ENCODE measurements at regions not wholly inside any gene's neighbourhood (a gene's known extent, or its start where the extent isn't known, plus 50 kb on each side); places are given as distances from the start of the nearest gene placed in this dataset.
"Not testable (repeated sequence)": the region's sequence is repeated elsewhere in the genome, so short reads cannot be mapped to it uniquely, and the experiment has no call there.

DNA sequence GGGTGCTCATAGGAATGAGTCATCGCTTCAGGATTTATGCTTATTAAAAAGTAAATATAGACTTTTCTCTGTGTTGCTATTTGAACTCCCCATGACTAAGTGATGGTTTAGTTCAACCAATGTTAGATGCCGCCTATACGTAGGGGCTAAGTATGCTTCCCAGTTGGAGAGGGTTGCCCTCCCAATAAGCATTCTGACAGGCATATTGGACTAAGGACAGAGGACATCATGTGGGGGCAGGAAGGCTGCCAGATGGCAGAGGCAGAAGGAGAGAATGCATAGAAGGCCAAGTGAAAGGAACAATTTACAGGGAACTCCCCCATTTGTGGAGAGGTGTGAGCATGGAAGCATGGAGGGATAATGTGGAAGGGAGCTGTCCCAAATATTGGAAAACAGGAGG, 318.4 kb upstream of the OBI1 start:
- no peak for DNase-seq

DNA sequence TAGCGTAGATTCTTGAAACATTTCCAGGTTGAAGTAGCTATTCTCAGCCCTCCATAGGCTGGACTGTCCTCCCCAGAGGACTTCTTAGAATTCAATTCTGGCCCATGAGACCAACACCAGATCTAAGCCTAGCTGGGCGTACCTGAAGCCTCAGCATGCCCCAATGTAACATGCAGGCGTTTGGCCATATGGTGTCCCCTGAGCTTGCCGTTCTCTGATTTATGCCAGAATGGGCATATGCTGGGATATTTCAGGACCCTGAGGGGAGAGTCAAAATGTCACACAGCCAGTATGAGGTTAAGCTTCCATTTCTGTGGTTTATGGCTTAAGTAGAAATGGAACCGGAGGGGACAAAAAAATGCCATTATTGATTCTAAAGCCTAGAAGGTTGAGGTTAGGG, 317.7 kb upstream of the OBI1 start:
- DNase-seq, result no peak

DNA sequence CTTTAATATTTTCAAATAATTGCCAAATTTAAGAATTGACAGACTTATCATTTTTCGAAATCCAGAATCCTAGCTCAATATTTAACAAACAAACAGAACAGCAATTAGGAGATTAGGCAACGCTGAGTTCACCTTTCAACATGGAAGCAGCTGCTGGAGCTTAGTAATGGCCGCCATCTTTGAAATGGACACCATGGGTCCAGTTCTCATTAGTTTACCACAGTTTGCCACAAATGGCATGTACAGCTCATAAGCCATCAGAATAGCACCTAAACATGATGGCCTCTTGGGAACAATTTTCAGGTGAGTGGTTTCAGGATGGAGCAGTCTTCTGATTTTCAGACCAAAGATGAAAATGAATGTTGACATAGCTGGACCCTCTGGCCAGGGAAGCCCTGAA, 313.6 kb upstream of the OBI1 start:
- no peak for DNase-seq

DNA sequence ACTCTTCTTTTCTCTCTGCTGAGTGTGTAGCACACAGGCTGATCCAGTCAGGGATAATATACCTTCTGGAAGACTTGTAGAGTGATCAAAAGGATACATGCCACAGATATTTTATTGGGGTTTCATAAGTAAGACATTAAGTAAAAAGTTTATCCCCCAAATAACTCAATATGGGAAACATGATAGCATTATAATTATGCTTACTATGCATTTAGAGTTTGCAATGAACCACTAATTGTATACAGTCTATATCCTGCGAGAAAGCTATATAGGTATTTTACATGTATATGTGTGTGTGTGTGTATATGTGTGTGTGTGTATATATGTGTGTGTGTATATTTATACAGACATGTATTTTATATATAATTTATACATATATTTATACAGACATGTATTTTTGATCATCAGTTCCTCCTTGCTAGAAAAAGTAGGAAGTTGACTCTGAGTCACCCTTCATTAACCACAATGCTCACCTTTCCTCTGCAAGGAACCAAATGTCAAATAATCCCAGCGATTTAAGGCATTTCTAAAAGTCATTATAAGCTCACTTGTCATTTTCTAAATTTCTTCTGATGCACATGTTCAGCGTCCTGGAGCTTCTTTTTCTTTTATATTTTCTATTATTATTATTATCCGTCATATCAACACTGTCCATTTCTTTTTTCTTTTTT, 312.5 kb upstream of the OBI1 start:
- no peak for DNase-seq

DNA sequence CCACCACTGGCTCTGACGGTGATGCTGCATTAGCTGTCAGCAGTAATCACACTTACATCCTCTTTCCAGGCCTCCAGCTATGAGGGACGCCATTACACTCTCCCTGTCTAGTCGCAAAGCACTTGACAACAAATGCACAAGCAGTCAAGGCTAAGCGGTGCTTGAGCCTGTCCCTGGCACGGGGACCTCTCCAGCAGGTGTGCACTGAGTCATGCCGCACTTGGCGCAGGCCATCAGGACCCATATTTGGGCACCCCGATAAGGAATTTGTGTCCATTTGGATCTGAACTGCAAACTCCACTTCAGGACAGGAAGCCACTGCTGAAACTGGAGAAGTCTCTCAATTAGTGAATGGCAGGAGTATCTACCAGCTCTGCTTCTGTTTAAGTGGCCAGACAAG, 301.9 kb upstream of the OBI1 start:
- DNase-seq, result no peak

DNA sequence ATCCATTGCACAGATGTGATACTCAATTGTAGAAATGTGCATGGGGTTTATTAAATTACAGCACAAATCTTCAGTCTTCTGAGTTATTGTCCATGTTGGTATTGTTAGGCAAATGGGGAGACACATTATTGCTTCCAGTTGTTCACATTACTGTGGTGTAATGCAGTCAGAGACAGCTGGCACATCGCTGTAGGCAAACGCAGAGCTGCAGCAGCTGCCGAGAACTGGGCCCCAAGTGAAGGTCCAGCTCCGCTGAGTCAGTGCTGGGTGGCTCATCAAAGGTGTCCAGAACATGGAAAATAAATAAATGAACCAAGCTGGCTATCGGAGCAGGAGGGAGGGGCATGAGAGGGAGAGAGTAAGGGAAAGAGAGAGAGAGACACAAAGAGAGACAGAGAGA, 299.1 kb upstream of the OBI1 start:
- DNase-seq, result no peak

DNA sequence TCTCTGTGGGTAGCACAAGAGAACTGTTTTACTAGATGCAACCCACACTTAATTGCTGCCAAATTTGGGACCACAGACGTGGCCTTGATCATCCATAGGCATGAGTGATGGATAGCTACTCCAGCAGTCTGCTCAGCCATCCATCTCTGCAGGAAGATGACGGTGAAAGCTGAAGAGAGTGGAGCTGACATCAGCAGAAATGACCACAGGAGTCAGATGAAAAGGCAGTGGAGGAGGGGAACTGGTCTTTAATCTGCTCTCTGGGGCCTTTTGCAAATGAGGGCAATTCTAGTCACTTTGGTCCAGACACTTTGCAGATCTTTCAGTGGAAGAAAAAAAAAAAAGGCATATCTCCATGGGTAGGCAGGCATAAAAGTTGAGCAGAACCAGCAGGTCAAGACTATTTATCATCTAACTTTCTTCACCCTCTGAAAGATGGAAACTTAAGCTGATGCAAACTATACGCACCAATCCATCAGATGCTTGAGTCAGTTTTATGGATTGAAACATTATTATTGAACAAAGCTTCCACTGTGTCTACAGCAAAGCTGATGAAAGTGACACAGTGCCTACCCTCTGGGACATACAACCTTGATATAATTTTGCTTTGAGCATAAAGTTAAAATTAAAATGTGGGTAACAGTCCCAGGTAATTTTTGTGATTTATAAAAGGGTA, 281.6 kb upstream of the OBI1 start:
- DNase-seq, result no peak

DNA sequence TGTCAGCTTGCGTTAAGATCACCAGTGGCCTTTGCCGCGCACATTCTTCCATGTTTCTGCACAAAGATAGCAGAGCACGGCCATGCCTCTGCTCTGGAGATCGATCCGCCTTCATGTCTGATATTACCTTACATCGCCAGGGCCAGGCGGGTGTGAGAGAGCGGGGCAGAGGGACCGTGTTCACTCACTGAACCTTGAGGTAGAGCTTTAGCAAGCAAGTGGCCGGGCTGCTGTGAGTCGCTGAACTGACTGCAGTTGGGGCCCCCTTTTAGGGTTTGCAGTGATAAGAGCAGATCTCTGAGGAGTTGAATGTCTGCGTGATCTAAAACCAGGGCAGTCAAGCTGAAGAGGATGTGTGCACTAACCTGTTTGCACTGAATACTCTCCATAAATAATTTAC, 275.4 kb upstream of the OBI1 start:
- DNase-seq, result no peak

DNA sequence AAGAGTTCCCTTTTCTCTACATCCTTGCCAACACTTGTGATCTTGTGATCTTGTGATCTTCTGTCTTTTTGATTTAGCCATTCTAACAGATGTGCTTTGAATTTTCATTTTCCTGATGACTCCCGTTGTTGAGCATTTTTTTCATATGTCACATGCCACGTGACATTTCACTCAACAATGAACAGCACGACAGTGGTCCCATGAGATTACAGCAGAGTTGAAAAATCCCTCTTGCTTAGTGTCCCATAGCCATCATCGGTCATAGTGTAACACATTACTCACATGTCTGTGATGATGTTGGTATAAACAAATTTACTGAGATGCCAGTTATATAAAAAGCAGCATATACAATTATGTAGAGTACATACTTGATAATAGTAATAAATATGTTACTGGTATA, 256.1 kb upstream of the OBI1 start:
- no peak for DNase-seq

DNA sequence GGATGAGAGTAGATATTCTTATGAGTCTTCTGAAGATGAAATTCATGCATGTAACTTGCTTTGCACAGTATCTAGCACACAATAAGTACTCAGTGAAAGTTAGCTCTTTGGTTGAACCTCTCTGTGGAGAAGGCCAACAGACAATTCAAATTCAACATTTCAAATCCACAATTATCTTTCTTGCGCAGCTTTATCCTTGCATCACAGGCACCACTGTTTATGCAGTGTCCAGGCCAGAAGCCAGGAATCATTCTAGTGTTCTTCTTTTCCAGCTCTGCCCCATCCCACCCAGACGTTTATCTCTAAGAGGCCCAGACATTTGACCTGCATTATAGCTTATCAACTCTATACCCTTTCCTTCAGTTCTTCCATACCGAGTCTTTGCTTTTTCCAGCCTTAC, 254.7 kb upstream of the OBI1 start:
- no peak for DNase-seq

DNA sequence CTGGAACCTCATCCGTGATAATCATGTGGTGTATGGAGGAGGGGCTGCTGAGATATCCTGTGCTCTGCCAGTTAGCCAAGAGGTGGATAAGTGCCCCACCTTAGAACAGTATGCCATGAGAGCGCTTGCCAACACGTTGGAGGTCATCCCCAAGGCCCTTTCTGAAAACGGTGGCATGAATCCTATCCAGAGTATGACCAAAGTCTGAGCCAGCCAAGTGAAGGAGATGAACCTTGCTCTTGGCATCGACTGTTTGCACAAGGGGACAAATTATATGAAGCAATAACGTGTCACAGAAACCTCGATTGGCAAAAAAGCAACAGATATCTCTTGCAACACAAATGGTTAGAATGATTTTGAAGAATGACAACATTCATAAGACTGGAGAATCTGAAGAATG, 251.2 kb upstream of the OBI1 start:
- no peak for DNase-seq

DNA sequence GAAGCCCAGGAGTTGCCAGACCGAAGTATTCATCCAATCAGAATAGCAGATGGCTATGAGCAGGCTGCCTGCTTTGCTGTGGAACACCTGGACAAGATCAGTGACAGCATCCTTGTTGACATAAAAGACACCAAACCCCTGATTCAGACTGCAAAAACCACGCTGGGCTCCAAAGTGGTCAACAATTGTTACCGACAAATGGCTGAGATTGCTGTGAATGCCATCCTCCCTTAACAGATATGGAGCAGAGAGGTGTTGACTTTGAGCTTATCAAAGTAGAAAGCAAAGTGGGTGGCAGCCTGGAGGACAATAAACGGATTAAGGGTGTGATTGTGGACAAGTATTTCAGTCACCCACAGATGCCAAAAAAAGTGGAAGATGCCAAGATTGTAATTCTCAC, 250.3 kb upstream of the OBI1 start:
- no peak for DNase-seq

DNA sequence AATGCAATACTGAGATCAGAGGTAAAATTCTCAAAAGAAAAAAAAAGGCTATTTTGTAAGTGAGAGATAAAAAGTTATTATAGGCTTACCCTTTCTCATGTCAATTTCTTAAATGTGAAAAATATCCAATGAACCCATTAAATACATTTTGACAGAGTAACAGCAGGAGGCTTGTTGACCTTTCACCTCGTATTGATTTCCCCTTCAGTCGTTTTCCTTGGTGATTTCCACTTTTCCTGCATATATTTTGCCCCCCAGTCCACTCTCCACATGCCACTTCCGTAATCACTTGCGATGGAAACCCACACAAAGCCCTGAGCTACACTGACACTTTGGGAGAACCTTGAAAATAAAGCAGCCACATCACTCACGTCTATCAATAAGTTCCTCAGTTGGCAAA, 248.1 kb upstream of the OBI1 start:
- no peak for DNase-seq

DNA sequence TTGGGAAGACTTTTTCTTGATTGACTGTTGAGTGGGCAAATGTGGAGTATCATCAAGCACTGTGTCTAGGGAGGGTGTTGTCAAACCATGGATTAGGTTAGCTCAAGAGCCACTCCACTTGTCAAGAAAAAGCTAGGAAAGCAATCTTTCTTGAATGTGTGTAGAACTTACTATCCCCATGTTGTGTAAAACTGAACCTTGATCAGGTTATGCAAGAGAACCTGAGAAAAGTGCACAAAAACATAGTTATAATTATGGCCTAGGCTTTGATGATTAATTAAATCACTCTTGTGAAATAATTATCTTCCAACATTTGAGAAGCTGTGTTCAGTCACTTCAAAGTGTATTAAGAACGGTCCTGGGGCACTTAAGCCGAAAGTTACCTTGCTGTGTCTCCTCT, 238.2 kb upstream of the OBI1 start:
- DNase-seq, result no peak

DNA sequence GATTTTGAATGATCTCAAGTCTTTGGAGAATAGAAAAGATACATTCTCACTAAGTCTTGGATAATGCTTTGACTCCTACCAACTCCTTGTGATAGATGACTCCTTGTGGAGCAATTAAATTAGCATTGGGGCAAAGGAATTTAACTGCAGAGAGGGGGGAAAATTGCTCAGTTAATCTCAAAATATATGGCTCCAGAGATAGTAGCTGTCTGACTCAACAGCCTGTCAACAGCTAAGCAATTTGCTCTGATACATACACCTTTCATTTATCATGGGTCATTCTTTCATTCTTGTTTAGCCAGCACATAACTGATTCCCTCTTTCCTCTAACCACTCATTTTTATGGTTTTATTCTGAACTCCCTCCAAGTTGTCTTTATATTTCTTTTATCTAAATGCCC, 225.6 kb upstream of the OBI1 start:
- no peak for DNase-seq

DNA sequence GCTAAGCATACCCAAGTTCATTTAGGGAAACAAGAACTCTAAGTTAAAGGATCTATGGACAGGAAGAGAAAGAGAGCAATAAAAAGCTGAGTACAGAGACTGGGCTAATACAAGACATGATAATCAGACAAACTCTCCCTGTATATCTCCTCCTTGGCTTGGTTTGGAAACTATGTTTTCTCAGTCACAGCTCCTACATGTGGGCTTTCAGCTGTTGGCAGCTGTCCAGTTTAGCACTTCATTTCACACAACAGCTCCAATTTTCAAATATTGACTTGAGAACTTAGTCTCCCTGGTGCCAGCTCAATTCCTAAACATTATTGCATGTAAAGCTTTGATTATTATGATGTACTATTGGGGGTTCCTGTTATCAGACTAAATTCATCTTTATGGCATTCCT, 222.8 kb upstream of the OBI1 start:
- no peak for DNase-seq

DNA sequence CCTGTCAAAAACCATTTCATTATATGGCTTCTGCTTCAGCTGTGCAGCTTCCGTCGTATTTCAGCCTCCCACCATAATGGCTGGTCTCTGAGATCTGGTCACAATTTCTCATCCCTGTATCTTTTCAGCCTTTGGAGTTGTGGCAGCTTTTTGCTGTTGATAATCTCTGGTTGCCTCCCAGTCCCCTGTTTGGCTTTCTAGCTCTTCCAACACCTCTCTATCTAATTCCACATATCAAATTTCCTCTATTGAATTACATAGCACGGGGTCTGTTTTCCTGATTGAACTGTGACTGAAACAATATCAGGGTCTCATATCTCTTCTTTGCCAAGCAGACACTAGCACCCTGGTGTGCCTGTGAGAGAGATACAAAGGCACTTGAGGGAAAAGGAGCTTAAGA, 222.1 kb upstream of the OBI1 start:
- no peak for DNase-seq

DNA sequence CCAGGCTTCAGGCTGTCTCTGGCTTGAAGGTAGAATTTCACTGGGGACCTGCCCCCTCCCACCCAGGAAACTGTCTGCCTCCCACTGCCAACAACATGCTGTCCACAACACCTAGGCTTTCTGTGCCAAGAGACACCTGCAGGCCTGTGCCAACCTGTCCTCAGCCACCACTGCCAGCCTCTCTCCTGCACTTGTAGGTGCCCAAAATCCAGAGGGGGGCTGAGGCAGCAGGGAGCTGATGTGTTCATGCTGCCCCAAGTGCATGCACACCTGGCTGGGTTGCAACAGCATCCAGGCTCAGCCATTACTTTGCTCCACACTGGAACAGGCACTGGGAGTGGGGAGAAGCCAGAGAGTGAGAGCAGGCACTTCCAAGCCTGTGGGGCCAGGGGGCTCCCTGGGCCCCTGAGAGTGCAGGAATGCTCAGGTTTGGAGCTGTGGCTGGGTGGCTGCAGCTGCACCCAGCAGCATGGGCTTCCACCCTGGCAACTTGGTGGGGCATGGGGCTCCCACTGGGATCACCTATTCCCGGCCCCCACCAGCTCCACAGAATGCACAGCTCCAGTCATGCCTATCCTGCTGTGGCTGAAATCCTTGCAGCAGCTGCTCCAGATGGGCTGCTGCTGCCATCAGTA, 218.1 kb upstream of the OBI1 start:
- no peak for DNase-seq

DNA sequence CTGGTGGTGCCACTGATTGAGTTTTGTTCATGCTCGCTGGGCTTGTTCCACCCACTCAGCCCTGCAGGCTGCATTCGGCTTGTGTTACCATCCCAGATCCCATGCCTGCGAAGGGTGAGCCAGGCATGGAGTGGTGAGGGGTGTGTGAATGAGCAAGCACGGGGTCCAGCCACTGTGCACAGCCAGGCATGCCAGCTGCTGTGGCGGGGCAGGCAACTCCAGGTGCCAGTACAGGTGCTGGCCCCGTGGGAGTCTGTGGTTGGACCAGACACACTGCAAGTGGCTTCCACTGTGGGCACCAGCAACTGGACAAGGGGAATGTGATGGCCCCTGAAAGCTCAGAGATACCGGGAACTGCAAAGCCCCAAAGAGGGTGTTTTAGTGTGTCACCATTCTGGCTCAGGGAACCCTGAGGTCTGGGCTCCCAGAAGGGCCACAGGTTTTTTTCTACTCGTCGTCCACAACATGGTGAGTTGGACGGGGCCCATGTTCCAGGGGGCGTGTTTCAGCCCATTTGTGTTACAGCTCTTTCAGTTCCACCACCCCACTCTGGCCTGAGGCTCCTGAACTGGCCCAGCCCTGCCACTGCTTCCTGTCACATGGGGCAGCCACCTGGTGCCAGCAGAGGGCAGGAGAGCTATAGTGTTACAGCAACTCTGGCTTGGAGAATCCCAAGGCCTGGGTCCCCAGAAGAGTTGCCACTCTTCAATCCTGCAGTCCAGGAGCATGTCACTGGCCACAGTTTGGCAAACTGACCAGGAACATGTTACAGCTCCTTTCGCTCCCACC, 217.0 kb upstream of the OBI1 start:
- DNase-seq, result no peak

DNA sequence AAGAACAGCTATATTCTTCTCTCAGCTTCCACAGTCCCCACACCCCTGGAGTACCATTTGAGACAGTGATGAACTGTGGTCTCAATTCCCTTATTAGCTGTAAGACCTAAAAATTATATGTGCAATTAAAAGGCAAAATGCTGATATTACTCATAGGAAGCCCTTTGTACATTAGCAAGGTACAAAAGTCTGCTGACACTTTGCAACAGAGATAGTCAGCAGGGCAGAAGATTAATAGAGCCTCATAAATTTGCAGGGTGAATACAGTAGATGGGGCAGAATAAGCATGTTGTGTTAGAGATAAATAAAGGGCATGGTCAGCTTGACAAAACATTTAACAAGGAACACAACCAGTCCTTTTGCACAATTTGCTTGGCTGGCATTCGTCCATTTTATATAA, 210.0 kb upstream of the OBI1 start:
- DNase-seq, result no peak

DNA sequence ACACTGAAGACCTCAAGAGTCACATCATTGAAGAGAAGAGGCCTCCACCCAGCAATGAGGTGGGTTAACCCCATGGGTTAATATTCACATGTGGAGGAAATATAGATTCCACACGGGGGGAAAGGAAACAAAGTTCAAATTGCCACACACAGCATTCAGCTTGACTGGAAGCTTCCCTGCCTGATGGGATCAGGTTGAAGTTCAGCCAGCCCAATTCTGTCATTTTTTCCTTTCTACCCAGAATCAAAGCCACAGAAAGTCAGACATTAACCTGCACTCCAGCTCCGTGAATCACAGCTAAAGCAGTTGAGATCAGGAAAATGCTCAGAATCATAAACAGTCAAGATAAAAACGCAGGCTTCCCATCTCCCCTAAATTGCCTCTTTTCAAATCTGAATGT, 208.7 kb upstream of the OBI1 start:
- no peak for DNase-seq

DNA sequence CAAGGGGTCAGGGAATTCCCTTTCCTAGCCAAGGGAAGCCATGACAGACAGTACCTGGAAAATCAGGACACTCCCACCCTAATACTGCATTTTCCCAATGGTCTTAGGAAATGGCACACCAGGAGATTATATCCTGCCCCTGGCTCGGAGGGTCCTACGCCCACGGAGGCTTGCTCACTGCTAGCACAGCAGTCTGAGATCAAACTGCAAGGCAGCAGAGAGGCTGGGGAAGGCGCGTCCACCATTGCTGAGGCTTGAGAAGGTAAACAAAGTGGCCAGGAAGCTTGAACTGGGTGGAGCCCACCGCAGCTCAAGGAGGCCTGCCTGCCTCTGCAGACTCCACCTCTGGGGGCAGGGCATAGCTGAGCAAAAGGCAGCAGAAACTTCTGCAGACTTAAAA, 207.1 kb upstream of the OBI1 start:
- not testable (repeated sequence) for DNase-seq

DNA sequence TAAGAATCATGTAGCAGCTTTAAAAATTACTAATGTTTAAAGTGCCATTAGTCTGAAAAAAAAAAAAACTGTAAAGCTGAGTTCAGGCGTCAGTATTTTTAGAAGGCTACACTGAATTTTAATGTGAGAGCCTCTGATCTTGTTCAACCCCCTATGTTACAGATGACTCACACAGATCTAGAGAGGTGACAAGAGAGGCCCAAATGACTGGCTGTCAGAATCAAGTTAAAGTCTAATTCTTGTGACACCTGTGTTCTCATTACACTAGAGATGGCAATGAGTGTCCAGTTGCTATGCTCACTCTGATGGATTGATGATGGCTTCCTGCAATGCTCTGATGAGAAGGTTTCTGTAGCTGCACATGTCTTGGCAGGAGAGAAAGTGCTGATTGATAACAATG, 203.5 kb upstream of the OBI1 start:
- DNase-seq, result no peak

DNA sequence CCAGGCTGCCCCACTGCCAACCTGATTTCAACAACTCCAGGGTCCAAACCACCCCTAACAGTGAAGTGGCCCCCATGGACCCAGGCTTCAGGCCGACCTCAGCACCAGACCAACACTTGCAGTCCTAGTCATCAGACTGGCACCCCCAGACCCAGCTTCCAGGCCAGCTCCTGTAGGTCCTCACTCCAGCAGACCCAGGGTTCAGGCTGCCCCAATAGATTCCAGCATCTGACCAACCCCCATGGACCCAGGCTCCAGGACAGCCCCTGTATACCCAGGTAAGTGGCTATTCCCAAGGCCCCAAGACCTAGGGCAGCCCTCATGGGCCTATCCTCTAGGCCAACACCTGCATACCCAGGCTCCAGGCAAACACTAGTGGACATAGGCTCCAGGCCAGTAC, 193.8 kb upstream of the OBI1 start:
- no peak for DNase-seq

Data from CD4-positive, alpha-beta T cell treated with Interferon alpha-2 for 1 hour (primary cell).